Prostate gland (tissue), 2 donors: ENCODE measurements at regions not wholly inside any gene's neighbourhood (a gene's known extent, or its start where the extent isn't known, plus 50 kb on each side); places are given as distances from the start of the nearest gene placed in this dataset.
A peak's percentile ranks its signal among the peaks of the same experiment; 100 is the strongest.

Experiments used
- DNase-seq: peaks from one replicate; pipeline ENCODE4 v3.0.0-alpha.2; 2019; ENCODE audit warnings: low spot score
- H3K27ac ChIP-seq, 2 donors: fragments of 200-600 bp; sonication (generic); 2 replicates each; pipeline ENCODE4 v1.5.1; 2017 to 2019
- H3K27me3 ChIP-seq: fragments of 200-600 bp; sonication (generic); replicated peaks from 2 replicates; pipeline ENCODE4 v1.5.1; 2019; ENCODE audit not compliant: insufficient read depth
- H3K36me3 ChIP-seq, 2 donors: fragments of 200-600 bp; sonication (generic); 1 replicate in 1 of 2; 2 replicates in 1 of 2; pipeline versions ENCODE4 v1.5.1 to v1.8.1; 2017 to 2019
- H3K4me1 ChIP-seq: fragments of 200-600 bp; sonication (generic); replicated peaks from 2 replicates; pipeline ENCODE4 v1.5.1; 2019
- H3K4me3 ChIP-seq, 2 donors: fragments of 200-600 bp; sonication (generic); 2 replicates each; pipeline ENCODE4 v1.5.1; 2017 to 2019
- H3K9me3 ChIP-seq: fragments of 200-600 bp; sonication (generic); 2 replicates; pipeline ENCODE4 v1.5.1; 2017
- POLR2A ChIP-seq: fragments of 450-650 bp; IDR thresholded peaks from one replicate; pipeline ENCODE4 v1.6.1; 2016; ENCODE audit warnings: antibody characterized with exemption, mild to moderate bottlenecking
- POLR2AphosphoS5 ChIP-seq: sonication (generic); formaldehyde crosslinking; IDR thresholded peaks from one replicate; pipeline ENCODE4 v1.6.1; 2017; ENCODE audit warnings: antibody characterized with exemption
- WGBS: methylation state at CpG from one replicate; pipeline ENCODE4 v1.1.5; 2018; 5-methylcytosine and 5-hydroxymethylcytosine counted together
- intact Hi-C: fragments of 100-400 bp; cut with DNase I; formaldehyde crosslinking; loops from one replicate; pipeline ENCODE4 v1.14.2; 2022
- TF ChIP-seq, protein P1 (sequence below), 4 experiments: fragments of 200-600 bp in 2 of 4; fragments of 450-650 bp in 2 of 4; sonication (generic) in 2 of 4; IDR thresholded peaks; 1 replicate in 3 of 4; 2 replicates in 1 of 4; pipeline ENCODE4 v1.5.1; 2016 to 2019; ENCODE audit warnings: antibody characterized with exemption in 4 of 4, mild to moderate bottlenecking in 2 of 4, moderate library complexity in 2 of 4

DNA sequence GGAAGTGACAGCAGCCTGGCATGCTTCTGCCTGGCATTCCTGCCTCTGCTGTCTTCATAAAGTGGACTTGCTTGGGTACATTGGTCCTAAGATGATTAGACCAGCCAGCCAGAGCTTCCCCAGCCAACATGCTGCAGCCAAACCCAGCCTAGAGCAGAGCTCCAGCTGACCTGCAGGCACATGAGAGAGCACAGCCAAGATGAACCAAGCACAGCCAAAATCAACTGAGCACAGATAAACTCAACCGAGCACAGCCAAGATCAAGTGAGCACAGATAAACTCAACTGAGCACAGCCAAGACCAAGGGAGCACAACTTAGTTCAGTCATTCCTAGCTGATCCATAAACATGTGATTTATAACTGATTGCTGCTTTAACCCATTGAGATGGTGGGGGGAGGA is 266.5 kb downstream of the MSX2 start:
- intact Hi-C loops: no loop called here
- Histone ChIP-seq H3K4me3 (no peak overlapping the region), H3K27ac (no peak overlapping the region), H3K36me3 (no peaks in the 10 kb centered on the region), H3K27me3 (no peaks in the 10 kb centered on the region), H3K9me3 (no peaks in the 10 kb centered on the region), H3K4me1 (no peaks in the 10 kb centered on the region)
- 25% methylated on average over 1 of the region's 1 CpG for whole genome bisulfite sequencing
- peak; percentile 24 for TF ChIP-seq POLR2AphosphoS5
- TF ChIP-seq, protein P1, sequence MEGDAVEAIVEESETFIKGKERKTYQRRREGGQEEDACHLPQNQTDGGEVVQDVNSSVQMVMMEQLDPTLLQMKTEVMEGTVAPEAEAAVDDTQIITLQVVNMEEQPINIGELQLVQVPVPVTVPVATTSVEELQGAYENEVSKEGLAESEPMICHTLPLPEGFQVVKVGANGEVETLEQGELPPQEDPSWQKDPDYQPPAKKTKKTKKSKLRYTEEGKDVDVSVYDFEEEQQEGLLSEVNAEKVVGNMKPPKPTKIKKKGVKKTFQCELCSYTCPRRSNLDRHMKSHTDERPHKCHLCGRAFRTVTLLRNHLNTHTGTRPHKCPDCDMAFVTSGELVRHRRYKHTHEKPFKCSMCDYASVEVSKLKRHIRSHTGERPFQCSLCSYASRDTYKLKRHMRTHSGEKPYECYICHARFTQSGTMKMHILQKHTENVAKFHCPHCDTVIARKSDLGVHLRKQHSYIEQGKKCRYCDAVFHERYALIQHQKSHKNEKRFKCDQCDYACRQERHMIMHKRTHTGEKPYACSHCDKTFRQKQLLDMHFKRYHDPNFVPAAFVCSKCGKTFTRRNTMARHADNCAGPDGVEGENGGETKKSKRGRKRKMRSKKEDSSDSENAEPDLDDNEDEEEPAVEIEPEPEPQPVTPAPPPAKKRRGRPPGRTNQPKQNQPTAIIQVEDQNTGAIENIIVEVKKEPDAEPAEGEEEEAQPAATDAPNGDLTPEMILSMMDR (IDR thresholded peaks at IDR 0.05): no peak
- DNase-seq: no peak

DNA sequence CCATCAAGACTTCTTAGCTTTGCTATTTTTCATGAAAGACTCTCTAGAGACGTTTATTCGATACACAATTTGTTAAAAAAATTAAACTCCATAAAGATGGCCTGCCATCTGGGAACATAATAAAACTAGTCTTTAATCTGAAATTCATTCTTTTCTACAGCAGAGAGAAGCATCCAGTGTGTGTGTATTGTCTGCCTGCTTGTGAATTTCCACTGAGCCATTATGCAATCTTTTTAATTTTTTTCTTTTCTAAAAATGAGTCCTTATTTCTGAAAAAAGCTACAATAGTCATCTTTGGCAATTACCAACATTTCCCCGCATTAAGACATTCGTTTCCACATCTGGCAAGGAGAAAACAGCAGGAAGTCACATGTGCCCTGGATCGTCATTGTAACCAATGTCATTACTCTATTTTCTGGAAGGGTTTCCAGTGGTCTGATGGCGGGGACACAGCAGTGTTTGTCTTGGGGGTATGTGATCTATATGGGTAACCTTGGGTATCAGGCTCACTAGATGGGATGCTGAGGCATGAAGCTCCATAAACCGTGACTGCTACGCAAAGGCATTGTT is 263.1 kb downstream of the MSX2 start:
- Histone ChIP-seq H3K4me1 (no peaks in the 10 kb centered on the region), H3K36me3 (no peaks in the 10 kb centered on the region), H3K27me3 (no peaks in the 10 kb centered on the region), H3K9me3 (no peaks in the 10 kb centered on the region), H3K27ac (no peak overlapping the region), H3K4me3 (no peak overlapping the region)
- intact Hi-C loops: no loop called here
- TF ChIP-seq POLR2A (no peak), POLR2AphosphoS5 (no peak)
- TF ChIP-seq, protein P1 (IDR thresholded peaks at IDR 0.05): no peak
- DNase-seq: no peak
- WGBS: 85% methylated on average over 8 of the region's 8 CpGs

GRCh38 chr5:174984863-174985262 is 260.5 kb downstream of the MSX2 start:
- WGBS: 56% methylated on average over 5 of the region's 5 CpGs

GRCh38 chr5:174982485-174982884 is 258.1 kb downstream of the MSX2 start:
- 68% methylated on average over 2 of the region's 2 CpGs for WGBS
- H3K36me3 ChIP-seq: no peaks in the 10 kb centered on the region
- H3K4me3 ChIP-seq: no peak overlapping the region
- intact Hi-C loops: no loop called here
- no peaks in the 10 kb centered on the region for H3K4me1 ChIP-seq
- H3K9me3 ChIP-seq: no peaks in the 10 kb centered on the region
- TF ChIP-seq POLR2AphosphoS5 (no peak), POLR2A (no peak)
- TF ChIP-seq, protein P1 (IDR thresholded peaks at IDR 0.05): no peak
- H3K27me3 ChIP-seq: no peaks in the 10 kb centered on the region
- no peak overlapping the region for H3K27ac ChIP-seq
- no peak for DNase-seq

More at GRCh38 chr5:174984863-174985262, 260.5 kb downstream of the MSX2 start:
- no peaks in the 10 kb centered on the region for H3K36me3 ChIP-seq
- H3K27ac ChIP-seq: no peak overlapping the region
- no peak for DNase-seq
- intact Hi-C loops: no loop called here
- no peaks in the 10 kb centered on the region for H3K9me3 ChIP-seq
- no peaks in the 10 kb centered on the region for H3K4me1 ChIP-seq
- no peak for TF ChIP-seq POLR2AphosphoS5
- TF ChIP-seq POLR2A: no peak
- TF ChIP-seq, protein P1 (IDR thresholded peaks at IDR 0.05): no peak
- no peaks in the 10 kb centered on the region for H3K27me3 ChIP-seq
- no peak overlapping the region for H3K4me3 ChIP-seq

DNA sequence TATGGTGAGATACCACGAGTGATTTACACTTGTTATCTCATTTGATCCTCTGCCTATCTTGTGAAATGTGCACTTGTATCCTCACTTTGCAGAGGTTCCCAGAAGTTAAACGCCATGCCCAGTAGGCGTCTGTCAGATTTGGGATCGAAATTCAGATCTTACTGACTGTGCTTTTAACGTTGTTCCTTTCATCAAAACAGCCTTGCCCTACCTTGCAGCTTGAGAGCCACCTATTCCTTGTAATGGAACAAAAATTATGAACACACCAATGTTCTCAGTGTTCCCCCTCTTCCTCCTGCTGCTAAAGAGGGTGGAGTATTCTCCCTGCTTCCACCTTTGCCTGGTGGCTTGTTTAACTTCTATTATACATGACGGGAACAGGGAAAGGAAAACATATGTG is 257.0 kb downstream of the MSX2 start:
- no peak for DNase-seq
- H3K27me3 ChIP-seq: no peaks in the 10 kb centered on the region
- intact Hi-C loops: no loop called here
- WGBS: 41% methylated on average over 6 of the region's 6 CpGs
- H3K4me3 ChIP-seq: no peak overlapping the region
- no peaks in the 10 kb centered on the region for H3K4me1 ChIP-seq
- no peaks in the 10 kb centered on the region for H3K9me3 ChIP-seq
- no peaks in the 10 kb centered on the region for H3K36me3 ChIP-seq
- no peak overlapping the region for H3K27ac ChIP-seq
- TF ChIP-seq POLR2A: no peak
- TF ChIP-seq, protein P1 (IDR thresholded peaks at IDR 0.05): no peak
- no peak for TF ChIP-seq POLR2AphosphoS5
